GM23338 (cell line): ENCODE measurements at regions not wholly inside any gene's neighbourhood (a gene's known extent, or its start where the extent isn't known, plus 50 kb on each side); places are given as distances from the start of the nearest gene placed in this dataset.

Experiments used
- ATAC-seq: fragments of 200-7000 bp; cut with Tn5 transposase; 3 replicates; pipeline ENCODE4 v1.9.1; 2020
- DNase-seq: peaks from one replicate; pipeline ENCODE4 v3.0.0-alpha.2; 2015; ENCODE audit warnings: low spot score
- H2AFZ ChIP-seq: fragments of 200-600 bp; sonication (generic); 2 replicates; pipeline ENCODE4 v1.8.0; 2016; ENCODE audit warnings: antibody characterized with exemption, mild to moderate bottlenecking, moderate library complexity
- H3F3A ChIP-seq: fragments of 200-600 bp; sonication (generic); replicated peaks from 2 replicates; pipeline ENCODE4 v1.8.0; 2017; ENCODE audit warnings: antibody characterized with exemption, mixed run types, low read depth
- H3K27ac ChIP-seq: fragments of 200-600 bp; sonication (generic); 2 replicates; pipeline ENCODE4 v1.6.1; 2016; ENCODE audit warnings: low read depth
- H3K27me3 ChIP-seq: fragments of 200-600 bp; sonication (generic); 2 replicates; pipeline ENCODE4 v1.8.0; 2016; ENCODE audit warnings: mild to moderate bottlenecking, mixed run types, moderate library complexity; ENCODE audit not compliant: insufficient read depth
- H3K36me3 ChIP-seq: fragments of 200-600 bp; sonication (generic); 2 replicates; pipeline ENCODE4 v1.8.0; 2016; ENCODE audit warnings: mild to moderate bottlenecking; ENCODE audit not compliant: insufficient read depth
- H3K4me1 ChIP-seq: fragments of 200-600 bp; sonication (generic); 2 replicates; pipeline ENCODE4 v1.8.0; 2016; ENCODE audit warnings: mild to moderate bottlenecking, moderate library complexity; ENCODE audit not compliant: insufficient read depth
- H3K4me2 ChIP-seq: fragments of 200-600 bp; sonication (generic); 2 replicates; pipeline ENCODE4 v1.7.1; 2017; ENCODE audit warnings: mixed run types
- H3K4me3 ChIP-seq: fragments of 200-600 bp; sonication (generic); 2 replicates; pipeline ENCODE4 v1.6.1; 2016; ENCODE audit warnings: mixed run types
- H3K79me2 ChIP-seq: fragments of 200-600 bp; sonication (generic); replicated peaks from 2 replicates; pipeline ENCODE4 v1.8.0; 2017; ENCODE audit warnings: mild to moderate bottlenecking; ENCODE audit not compliant: insufficient read depth
- H3K9me2 ChIP-seq: fragments of 200-600 bp; sonication (generic); 2 replicates; pipeline ENCODE4 v1.8.0; 2017; ENCODE audit not compliant: insufficient read depth
- H4K20me1 ChIP-seq: fragments of 200-600 bp; sonication (generic); replicated peaks from 2 replicates; pipeline ENCODE4 v1.8.0; 2017; ENCODE audit warnings: mild to moderate bottlenecking; ENCODE audit not compliant: insufficient read depth
- H3K27ac Mint-ChIP-seq: 2 replicates; pipeline ENCODE4 v1.8.0; 2020; ENCODE audit warnings: inconsistent platforms, mild to moderate bottlenecking, moderate library complexity, mixed read lengths
- H3K27me3 Mint-ChIP-seq: 3 replicates; pipeline ENCODE4 v1.8.0; 2022; ENCODE audit warnings: low read depth, mild to moderate bottlenecking, moderate library complexity, mixed read lengths, inconsistent platforms; ENCODE audit not compliant: insufficient read depth, poor library complexity
- H3K36me3 Mint-ChIP-seq: 3 replicates; pipeline ENCODE4 v1.8.0; 2021; ENCODE audit warnings: low read depth, mild to moderate bottlenecking, inconsistent platforms, moderate library complexity, mixed read lengths
- H3K4me1 Mint-ChIP-seq: 3 replicates; pipeline ENCODE4 v1.8.0; 2020; ENCODE audit warnings: mild to moderate bottlenecking, inconsistent platforms, mixed read lengths
- H3K4me3 Mint-ChIP-seq: 3 replicates; pipeline ENCODE4 v1.8.0; 2021; ENCODE audit warnings: moderate library complexity, mild to moderate bottlenecking, inconsistent platforms, mixed read lengths
- H3K9me3 Mint-ChIP-seq: 3 replicates; pipeline ENCODE4 v1.8.0; 2020; ENCODE audit warnings: moderate library complexity, mild to moderate bottlenecking, inconsistent platforms, mixed read lengths
- CTCF ChIP-seq, 2 experiments: fragments of 200-600 bp in 1 of 2; sonication (generic) in 1 of 2; conservative IDR thresholded peaks; 2 replicates each; pipeline versions ENCODE4 v1.5.1 to v1.6.1; 2016 to 2017; ENCODE audit warnings: antibody characterized with exemption in 2 of 2, low read depth in 2 of 2, mild to moderate bottlenecking in 2 of 2, moderate library complexity in 1 of 2
- ETS1 ChIP-seq: IDR thresholded peaks from 2 replicates; pipeline ENCODE4 v1.6.1; 2016; ENCODE audit warnings: antibody characterized with exemption
- EZH2 ChIP-seq: fragments of 200-600 bp; sonication (generic); IDR thresholded peaks from one replicate; pipeline ENCODE4 v1.8.0; 2017; ENCODE audit warnings: antibody characterized with exemption, mild to moderate bottlenecking, low read depth; ENCODE audit not compliant: unreplicated experiment
- EZH2phosphoT487 ChIP-seq: fragments of 200-600 bp; sonication (generic); IDR thresholded peaks from one replicate; pipeline ENCODE4 v1.8.1; 2018; ENCODE audit warnings: antibody characterized with exemption; ENCODE audit not compliant: unreplicated experiment
- JUNB ChIP-seq: IDR thresholded peaks from one replicate; pipeline ENCODE4 v1.6.1; 2016; ENCODE audit warnings: antibody characterized with exemption; ENCODE audit not compliant: unreplicated experiment
- POLR2AphosphoS5 ChIP-seq: IDR thresholded peaks from 2 replicates; pipeline ENCODE4 v1.6.1; 2016; ENCODE audit warnings: antibody characterized with exemption, low read depth
- REST ChIP-seq: IDR thresholded peaks from one replicate; pipeline ENCODE4 v1.6.1; 2018; ENCODE audit warnings: antibody characterized with exemption; ENCODE audit not compliant: unreplicated experiment
- STAT1 ChIP-seq: IDR thresholded peaks from one replicate; pipeline ENCODE4 v1.6.1; 2016; ENCODE audit warnings: antibody characterized with exemption; ENCODE audit not compliant: unreplicated experiment
- ZNF114 ChIP-seq: fragments of 250-450 bp; sonication (Bioruptor Pico); IDR thresholded peaks from 2 replicates; pipeline ENCODE4 v1.5.0; 2020; ENCODE audit warnings: mild to moderate bottlenecking, moderate library complexity
- ZNF331 ChIP-seq: fragments of 250-450 bp; sonication (Bioruptor Pico); IDR thresholded peaks from 2 replicates; pipeline ENCODE4 v1.5.0; 2020; ENCODE audit warnings: low read depth, mild to moderate bottlenecking, moderate library complexity

GRCh38 chr6:147861696-147862095 is 353.2 kb downstream of the SAMD5 start:
- TF ChIP-seq ZNF331 = no peak
- no peak for TF ChIP-seq POLR2AphosphoS5
- no peak for TF ChIP-seq ZNF114 (CRISPR knock-in tag)
- TF ChIP-seq REST = no peak
- no peak for TF ChIP-seq CTCF (conservative IDR thresholded peaks at IDR 0.05; ENCODE audit: low read depth in 2 of 2)
- no peak for TF ChIP-seq STAT1
- no peak for TF ChIP-seq JUNB
- no peak for TF ChIP-seq EZH2phosphoT487
- no peak for TF ChIP-seq EZH2
- no peak for ATAC-seq
- H3K9me3 Mint-ChIP-seq = no peaks in the 10 kb centered on the region

GRCh38 chr6:147867433-147868226 is 359.1 kb downstream of the SAMD5 start:
- ATAC-seq = no peak
- Mint-ChIP-seq H3K36me3 (no peaks in the 10 kb centered on the region), H3K27ac (no peak overlapping the region), H3K9me3 (no peaks in the 10 kb centered on the region), H3K4me1 (peaks cover 14% of the 10 kb centered on the region), H3K27me3 (no peaks in the 10 kb centered on the region), H3K4me3 (no peak overlapping the region)
- H3K9me2 ChIP-seq = no peaks in the 10 kb centered on the region
- TF ChIP-seq POLR2AphosphoS5 = no peak
- TF ChIP-seq ZNF331 = no peak
- no peak for TF ChIP-seq EZH2phosphoT487
- TF ChIP-seq CTCF (conservative IDR thresholded peaks at IDR 0.05; ENCODE audit: low read depth in 2 of 2) = no peak
- no peak for TF ChIP-seq JUNB
- TF ChIP-seq EZH2 = no peak
- TF ChIP-seq ETS1 = no peak
- TF ChIP-seq STAT1 = no peak
- TF ChIP-seq ZNF114 (CRISPR knock-in tag) = no peak
- no peak overlapping the region for H2AFZ ChIP-seq
- H3K4me2 ChIP-seq = no peak overlapping the region
- H3F3A ChIP-seq = no peaks in the 10 kb centered on the region
- H3K27me3 ChIP-seq = no peaks in the 10 kb centered on the region
- no peaks in the 10 kb centered on the region for H4K20me1 ChIP-seq
- H3K4me1 ChIP-seq = no peaks in the 10 kb centered on the region
- no peaks in the 10 kb centered on the region for H3K36me3 ChIP-seq
- H3K27ac ChIP-seq = no peak overlapping the region
- no peak overlapping the region for H3K4me3 ChIP-seq
- DNase-seq = no peak
- no peaks in the 10 kb centered on the region for H3K79me2 ChIP-seq

More at GRCh38 chr6:147861696-147862095, 353.2 kb downstream of the SAMD5 start:
- Histone ChIP-seq H3K4me1 (no peaks in the 10 kb centered on the region), H3K27me3 (no peaks in the 10 kb centered on the region), H3K36me3 (no peaks in the 10 kb centered on the region), H4K20me1 (no peaks in the 10 kb centered on the region), H2AFZ (no peak overlapping the region), H3K79me2 (no peaks in the 10 kb centered on the region), H3K27ac (no peak overlapping the region), H3K4me3 (no peak overlapping the region), H3F3A (no peaks in the 10 kb centered on the region), H3K9me2 (no peaks in the 10 kb centered on the region), H3K4me2 (no peak overlapping the region)
- Mint-ChIP-seq H3K4me3 (no peak overlapping the region), H3K27ac (no peak overlapping the region), H3K36me3 (no peaks in the 10 kb centered on the region), H3K27me3 (no peaks in the 10 kb centered on the region), H3K4me1 (peaks cover 11% of the 10 kb centered on the region)
- DNase-seq = no peak
